Astrocyte of the spinal cord (primary cell): ENCODE measurements at regions not wholly inside any gene's neighbourhood (a gene's known extent, or its start where the extent isn't known, plus 50 kb on each side); places are given as distances from the start of the nearest gene placed in this dataset.
A peak's percentile ranks its signal among the peaks of the same experiment; 100 is the strongest.
"Not testable (repeated sequence)": the region's sequence is repeated elsewhere in the genome, so short reads cannot be mapped to it uniquely, and the experiment has no call there.

Experiments
- DNase-seq: peaks from one replicate; pipeline ENCODE4 v3.0.0; 2011; ENCODE audit warnings: low read depth, low spot score
- H3K4me3 ChIP-seq: 2 replicates; pipeline ENCODE4 v1.5.1; 2011; ENCODE audit warnings: low read depth, mild to moderate bottlenecking, low read length, moderate library complexity
- in situ Hi-C: cut with HindIII; loops from 2 replicates; pipeline ENCODE4 v1.10.0; 2017; ENCODE audit warnings: low sequenced_read_pairs
- TF ChIP-seq, protein P1 (sequence below): IDR thresholded peaks from 2 replicates; pipeline ENCODE4 v1.5.1; 2012; ENCODE audit warnings: low read depth, mild to moderate bottlenecking, low read length, inconsistent platforms

DNA sequence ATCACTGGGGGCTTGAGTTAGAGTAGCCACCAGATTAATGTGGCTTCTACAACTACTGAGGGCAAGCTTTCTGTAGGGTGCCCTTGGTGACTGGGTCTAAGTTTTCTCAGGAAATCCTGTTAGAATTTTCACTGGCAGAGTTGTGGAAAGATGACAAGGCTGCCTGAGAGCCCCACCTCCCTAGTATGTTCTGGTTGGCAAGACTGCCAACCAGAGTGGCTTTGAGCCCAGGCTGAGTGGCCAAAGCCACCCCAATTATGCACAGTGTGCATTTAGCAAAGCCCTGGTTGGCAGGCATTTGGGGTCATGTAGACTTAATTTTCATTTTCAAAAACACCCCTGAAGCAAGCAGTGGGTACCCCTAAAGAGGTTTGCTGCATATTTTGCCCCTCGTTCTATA is 136.7 kb upstream of the HAPLN1 start:
- in situ Hi-C loops: no loop called here
- no peak overlapping the region for H3K4me3 ChIP-seq
- TF ChIP-seq, protein P1, sequence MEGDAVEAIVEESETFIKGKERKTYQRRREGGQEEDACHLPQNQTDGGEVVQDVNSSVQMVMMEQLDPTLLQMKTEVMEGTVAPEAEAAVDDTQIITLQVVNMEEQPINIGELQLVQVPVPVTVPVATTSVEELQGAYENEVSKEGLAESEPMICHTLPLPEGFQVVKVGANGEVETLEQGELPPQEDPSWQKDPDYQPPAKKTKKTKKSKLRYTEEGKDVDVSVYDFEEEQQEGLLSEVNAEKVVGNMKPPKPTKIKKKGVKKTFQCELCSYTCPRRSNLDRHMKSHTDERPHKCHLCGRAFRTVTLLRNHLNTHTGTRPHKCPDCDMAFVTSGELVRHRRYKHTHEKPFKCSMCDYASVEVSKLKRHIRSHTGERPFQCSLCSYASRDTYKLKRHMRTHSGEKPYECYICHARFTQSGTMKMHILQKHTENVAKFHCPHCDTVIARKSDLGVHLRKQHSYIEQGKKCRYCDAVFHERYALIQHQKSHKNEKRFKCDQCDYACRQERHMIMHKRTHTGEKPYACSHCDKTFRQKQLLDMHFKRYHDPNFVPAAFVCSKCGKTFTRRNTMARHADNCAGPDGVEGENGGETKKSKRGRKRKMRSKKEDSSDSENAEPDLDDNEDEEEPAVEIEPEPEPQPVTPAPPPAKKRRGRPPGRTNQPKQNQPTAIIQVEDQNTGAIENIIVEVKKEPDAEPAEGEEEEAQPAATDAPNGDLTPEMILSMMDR: no peak
- no peak for DNase-seq

DNA sequence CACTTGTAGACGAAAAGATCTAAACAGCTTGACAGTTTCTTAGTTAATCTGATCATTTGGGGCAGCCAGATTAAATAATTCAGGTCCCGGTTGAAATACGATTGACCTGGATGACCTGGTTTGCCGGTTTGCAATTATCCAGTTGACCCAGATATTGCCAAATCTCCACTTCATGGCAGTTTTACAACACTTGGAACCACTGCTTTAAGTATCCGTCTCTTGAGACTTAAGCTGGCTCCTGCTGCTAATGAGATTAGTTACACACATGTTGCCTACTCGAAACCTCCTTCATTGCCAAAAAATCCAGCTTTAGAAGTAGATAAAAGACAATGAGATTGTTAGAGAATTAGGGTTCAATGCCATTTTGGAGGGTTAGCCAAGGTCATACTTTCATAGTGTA is 136.2 kb upstream of the HAPLN1 start:
- in situ Hi-C loops: no loop called here
- no peak overlapping the region for H3K4me3 ChIP-seq
- TF ChIP-seq, protein P1: no peak
- no peak for DNase-seq

DNA sequence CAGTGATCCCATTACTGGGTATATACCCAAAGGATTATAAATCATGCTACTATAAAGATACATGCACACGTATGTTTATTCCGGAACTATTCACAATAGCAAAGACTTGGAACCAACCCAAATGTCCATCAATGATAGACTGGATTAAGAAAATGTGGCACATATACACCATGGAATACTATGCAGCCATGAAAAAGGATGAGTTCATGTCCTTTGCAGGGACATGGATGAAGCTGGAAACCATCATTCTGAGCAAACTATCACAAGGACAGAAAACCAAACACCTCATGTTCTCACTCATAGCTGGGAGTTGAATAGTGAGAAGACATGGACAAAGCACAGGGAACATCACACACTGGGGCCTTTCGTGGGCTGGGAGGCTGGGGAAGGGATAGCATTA is 129.8 kb upstream of the HAPLN1 start:
- H3K4me3 ChIP-seq, DNase-seq, in situ Hi-C loops: not testable (repeated sequence)

DNA sequence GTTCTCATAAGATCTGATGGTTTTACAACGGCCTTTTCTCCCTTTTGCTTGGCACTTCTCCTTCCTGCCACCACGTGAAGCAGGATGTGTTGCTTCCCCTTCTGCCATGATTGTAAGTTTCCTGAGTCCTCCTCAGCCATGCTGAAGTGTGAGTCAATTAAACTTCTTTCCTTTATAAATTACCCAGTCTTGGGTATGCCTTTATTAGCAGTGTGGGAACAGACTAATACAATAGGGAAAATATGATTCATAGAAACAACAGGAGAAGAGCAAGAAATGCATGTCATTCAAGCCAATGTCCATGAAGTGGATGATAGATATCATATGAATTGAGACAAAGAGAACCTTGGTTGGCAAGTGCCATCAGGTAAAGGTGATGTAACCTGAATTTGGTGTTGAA is 128.3 kb upstream of the HAPLN1 start:
- in situ Hi-C loops: no loop called here
- no peak overlapping the region for H3K4me3 ChIP-seq
- TF ChIP-seq, protein P1: no peak
- DNase-seq: no peak

DNA sequence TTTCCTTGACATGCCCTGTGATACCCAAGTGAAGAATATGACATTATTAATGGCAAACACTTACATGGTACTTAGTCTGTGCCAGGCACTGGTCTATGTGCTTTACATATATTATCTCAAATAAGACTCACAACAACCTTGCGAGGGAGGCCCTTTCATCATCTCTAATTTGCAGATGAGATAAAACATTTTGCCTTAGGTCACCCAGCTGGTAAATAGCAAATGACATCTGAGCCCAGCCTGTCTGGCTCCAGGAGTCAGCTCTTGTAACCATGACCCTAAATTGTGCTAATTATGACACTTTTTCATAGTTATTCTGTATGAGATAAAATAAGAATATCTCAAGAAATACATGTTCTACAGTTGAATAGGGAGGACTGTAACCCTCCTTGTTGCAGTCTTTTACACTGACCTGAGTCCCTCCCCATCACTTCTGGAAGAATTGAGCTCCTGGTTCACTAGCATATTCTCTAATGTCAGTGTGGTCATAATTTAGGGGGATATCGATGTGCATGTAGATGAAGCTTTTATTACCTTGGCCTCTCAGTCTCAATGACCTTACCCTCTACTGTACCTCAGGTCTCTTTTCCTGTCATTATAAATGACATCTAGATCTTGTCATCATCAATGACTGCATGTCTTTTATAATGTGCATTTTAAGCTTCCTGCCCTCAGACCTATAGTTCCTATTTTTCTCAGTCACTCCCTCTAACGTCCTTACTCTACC is 126.1 kb upstream of the HAPLN1 start:
- no peak for DNase-seq
- TF ChIP-seq, protein P1: no peak
- H3K4me3 ChIP-seq: no peak overlapping the region
- in situ Hi-C loops: no loop called here

DNA sequence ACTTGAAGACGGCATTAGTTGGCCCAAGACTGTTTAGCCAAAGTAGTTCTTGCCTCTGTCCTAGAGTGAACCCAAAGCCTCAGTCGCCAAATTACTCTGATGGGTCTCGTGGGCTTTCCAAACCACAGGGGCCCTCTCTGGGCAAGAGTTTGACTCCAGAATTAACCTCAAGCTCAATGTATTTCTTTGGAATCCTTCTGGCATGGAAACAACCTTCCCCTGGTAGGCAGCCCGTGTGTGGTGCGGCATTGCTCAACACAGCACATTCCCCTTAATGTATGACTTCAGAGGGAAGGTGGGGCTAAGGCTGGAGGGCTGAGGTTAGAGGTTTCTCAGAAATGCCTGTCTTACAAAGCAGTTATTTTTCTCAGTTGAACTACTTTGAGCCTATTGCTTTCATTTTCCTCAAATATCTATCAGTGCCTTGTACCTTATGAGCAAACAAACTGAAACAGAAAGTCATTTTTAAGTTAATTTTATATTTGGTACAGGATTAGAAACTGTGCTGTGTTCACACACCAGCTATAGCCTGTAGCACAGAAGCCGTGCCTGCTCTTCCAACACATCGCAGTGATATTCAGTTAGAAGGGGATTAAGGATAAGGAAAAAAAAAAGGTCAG is 123.9 kb upstream of the HAPLN1 start:
- no peak overlapping the region for H3K4me3 ChIP-seq
- TF ChIP-seq, protein P1: no peak
- in situ Hi-C loops: no loop called here
- peak; percentile 95 for DNase-seq

DNA sequence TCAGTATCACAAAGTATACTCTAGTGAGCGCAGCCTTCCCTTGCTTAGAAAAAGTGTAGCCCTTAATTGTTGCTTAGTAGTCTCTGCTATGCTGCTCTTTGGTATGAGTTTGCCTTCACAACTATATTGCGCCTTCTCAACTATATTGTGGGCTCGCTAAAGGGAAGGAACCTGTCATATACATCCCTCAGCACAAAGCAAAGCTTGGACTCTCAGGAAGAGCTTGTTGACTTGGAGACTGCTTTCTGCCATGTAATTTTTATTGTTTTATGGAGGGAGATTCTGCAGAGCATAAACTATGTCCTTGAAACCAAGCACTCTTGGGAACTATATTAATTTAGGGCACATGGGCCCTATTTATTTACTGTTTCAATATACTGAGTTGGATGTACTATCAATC is 119.1 kb upstream of the HAPLN1 start:
- in situ Hi-C loops: no loop called here
- TF ChIP-seq, protein P1: no peak
- H3K4me3 ChIP-seq: no peak overlapping the region
- no peak for DNase-seq
